RPMI8226 (cell line): ENCODE measurements at regions not wholly inside any gene's neighbourhood (a gene's known extent, or its start where the extent isn't known, plus 50 kb on each side); places are given as distances from the start of the nearest gene placed in this dataset.

Source experiments
- DNase-seq: peaks from one replicate; pipeline ENCODE4 v3.0.0-alpha.2; 2015

GRCh38 chr2:216576616-216577015 lies 56.6 kb upstream of the IGFBP2 start:
- no peak for DNase-seq

GRCh38 chr2:216578325-216578724 lies 54.9 kb upstream of the IGFBP2 start:
- DNase-seq = no peak

GRCh38 chr2:216583147-216583546 lies 50.1 kb upstream of the IGFBP2 start:
- DNase-seq = no peak
